Loucy (cell line): ENCODE measurements at regions not wholly inside any gene's neighbourhood (a gene's known extent, or its start where the extent isn't known, plus 50 kb on each side); places are given as distances from the start of the nearest gene placed in this dataset.

Experiments used
- EZH2phosphoT487 ChIP-seq: fragments of 200-600 bp; IDR thresholded peaks from 2 replicates; pipeline ENCODE4 v1.6.1; 2018; ENCODE audit warnings: antibody characterized with exemption, mild to moderate bottlenecking, moderate library complexity, borderline replicate concordance
- TF ChIP-seq, protein P1 (sequence below): fragments of 200-600 bp; sonication (generic); conservative IDR thresholded peaks from 2 replicates; pipeline ENCODE4 v1.5.1; 2014; ENCODE audit warnings: mild to moderate bottlenecking, antibody characterized with exemption, low read length

DNA sequence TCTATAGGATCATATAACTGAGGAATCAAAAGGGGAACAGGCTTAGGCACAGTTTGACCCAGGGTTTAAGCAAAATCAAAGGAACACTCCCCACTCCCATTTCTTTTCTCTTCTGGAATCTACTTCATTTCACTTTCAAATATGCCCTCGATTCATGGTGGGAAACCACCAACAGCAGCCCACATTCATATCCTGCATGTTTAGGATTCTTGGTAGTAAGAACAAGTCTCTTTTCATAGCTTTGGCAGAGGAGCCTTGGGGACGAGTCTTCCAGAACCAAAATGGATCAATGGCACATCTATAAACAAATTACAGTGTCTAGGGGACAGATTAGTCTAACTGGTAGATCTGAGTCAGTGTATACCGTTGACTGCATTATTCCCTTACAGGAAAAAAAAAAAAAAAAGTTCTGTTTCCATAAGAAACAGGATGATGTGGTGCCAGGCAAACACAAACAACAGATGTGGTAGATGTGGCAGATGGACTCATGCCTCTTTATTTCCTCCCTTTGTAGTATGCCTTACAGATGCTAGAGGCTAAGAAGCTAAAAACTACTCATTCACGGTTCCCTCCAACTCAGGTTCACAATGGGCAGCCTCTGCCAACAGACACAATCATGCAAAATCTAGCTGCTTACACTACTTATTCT lies 578.3 kb upstream of the ADAMTS9 start:
- TF ChIP-seq, protein P1, sequence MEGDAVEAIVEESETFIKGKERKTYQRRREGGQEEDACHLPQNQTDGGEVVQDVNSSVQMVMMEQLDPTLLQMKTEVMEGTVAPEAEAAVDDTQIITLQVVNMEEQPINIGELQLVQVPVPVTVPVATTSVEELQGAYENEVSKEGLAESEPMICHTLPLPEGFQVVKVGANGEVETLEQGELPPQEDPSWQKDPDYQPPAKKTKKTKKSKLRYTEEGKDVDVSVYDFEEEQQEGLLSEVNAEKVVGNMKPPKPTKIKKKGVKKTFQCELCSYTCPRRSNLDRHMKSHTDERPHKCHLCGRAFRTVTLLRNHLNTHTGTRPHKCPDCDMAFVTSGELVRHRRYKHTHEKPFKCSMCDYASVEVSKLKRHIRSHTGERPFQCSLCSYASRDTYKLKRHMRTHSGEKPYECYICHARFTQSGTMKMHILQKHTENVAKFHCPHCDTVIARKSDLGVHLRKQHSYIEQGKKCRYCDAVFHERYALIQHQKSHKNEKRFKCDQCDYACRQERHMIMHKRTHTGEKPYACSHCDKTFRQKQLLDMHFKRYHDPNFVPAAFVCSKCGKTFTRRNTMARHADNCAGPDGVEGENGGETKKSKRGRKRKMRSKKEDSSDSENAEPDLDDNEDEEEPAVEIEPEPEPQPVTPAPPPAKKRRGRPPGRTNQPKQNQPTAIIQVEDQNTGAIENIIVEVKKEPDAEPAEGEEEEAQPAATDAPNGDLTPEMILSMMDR: no peak
- TF ChIP-seq EZH2phosphoT487: no peak
